PC-3 (cell line): ENCODE measurements at regions not wholly inside any gene's neighbourhood (a gene's known extent, or its start where the extent isn't known, plus 50 kb on each side); places are given as distances from the start of the nearest gene placed in this dataset.

Experiments
- ATAC-seq: fragments of 200-7000 bp; cut with Tn5 transposase; 2 replicates; pipeline ENCODE4 v1.9.1; 2020; ENCODE audit warnings: mild to moderate bottlenecking, moderate library complexity
- BruUV-seq: library from RNA; stranded (reverse); fragments of 400-500 nt; replicated peaks from 2 replicates; lab custom pipeline; 2021; lab: Mats Ljungman, UMichigan
- CTCF ChIA-PET: fragments of 300-600 bp; sonication (Branson Sonifier 250); formaldehyde crosslinking; loops from one replicate; lab custom pipeline; 2022; ENCODE audit warnings: antibody characterized with exemption; lab: Charles Lee
- POLR2A ChIA-PET: fragments of 300-600 bp; sonication (Branson Sonifier 250); formaldehyde crosslinking; loops from one replicate; lab custom pipeline; 2022; ENCODE audit warnings: antibody characterized with exemption; ENCODE audit not compliant: unreplicated experiment; lab: Charles Lee
- DNase-seq: peaks from one replicate; pipeline ENCODE4 v3.0.0-alpha.2; 2015
- H2AFZ ChIP-seq: fragments of 300-600 bp; sonication (generic); 2 replicates; pipeline ENCODE4 v1.6.0; 2016; ENCODE audit warnings: antibody characterized with exemption, low read length
- H3F3A ChIP-seq: fragments of 300-600 bp; sonication (generic); one replicate; pipeline ENCODE4 v1.6.0; 2017; ENCODE audit warnings: antibody characterized with exemption, low read length, control low read depth, mild to moderate bottlenecking; ENCODE audit not compliant: unreplicated experiment
- H3K27ac ChIP-seq: fragments of 300-600 bp; sonication (generic); 2 replicates; pipeline ENCODE4 v1.5.1; 2016; ENCODE audit warnings: mild to moderate bottlenecking, low read length
- H3K27me3 ChIP-seq: fragments of 300-600 bp; sonication (generic); 2 replicates; pipeline ENCODE4 v1.6.1; 2016; ENCODE audit warnings: low read length, mixed read lengths
- H3K36me3 ChIP-seq: fragments of 300-600 bp; sonication (generic); 2 replicates; pipeline ENCODE4 v1.6.1; 2016; ENCODE audit warnings: low read depth, mixed run types, low read length, mixed read lengths
- H3K4me1 ChIP-seq: fragments of 300-600 bp; sonication (generic); 2 replicates; pipeline ENCODE4 v1.5.1; 2016; ENCODE audit warnings: low read length; ENCODE audit not compliant: insufficient read depth
- H3K4me2 ChIP-seq: fragments of 300-600 bp; sonication (generic); 2 replicates; pipeline ENCODE4 v1.6.0; 2016; ENCODE audit warnings: low read length
- H3K4me3 ChIP-seq: fragments of 300-600 bp; sonication (generic); 2 replicates; pipeline ENCODE4 v1.5.1; 2016; ENCODE audit warnings: mild to moderate bottlenecking, low read length, mixed read lengths
- H3K79me2 ChIP-seq: fragments of 300-600 bp; sonication (generic); 2 replicates; pipeline ENCODE4 v1.6.1; 2017; ENCODE audit warnings: low read length, mixed read lengths
- H3K9ac ChIP-seq: fragments of 300-600 bp; sonication (generic); 2 replicates; pipeline ENCODE4 v1.6.0; 2016; ENCODE audit warnings: mild to moderate bottlenecking, low read length
- H3K9me2 ChIP-seq: fragments of 300-600 bp; sonication (generic); replicated peaks from 2 replicates; pipeline ENCODE4 v1.6.1; 2016; ENCODE audit warnings: mixed run types, low read length, mixed read lengths
- H3K9me3 ChIP-seq: fragments of 300-600 bp; sonication (generic); 2 replicates; pipeline ENCODE4 v1.6.1; 2016; ENCODE audit warnings: low read length, mixed read lengths
- H4K20me1 ChIP-seq: fragments of 300-600 bp; sonication (generic); 2 replicates; pipeline ENCODE4 v1.6.1; 2016; ENCODE audit warnings: low read length, mixed read lengths
- CTCF ChIP-seq: fragments of 300-600 bp; sonication (generic); conservative IDR thresholded peaks from 2 replicates; pipeline ENCODE4 v1.5.1; 2017; ENCODE audit warnings: antibody characterized with exemption, low read depth, mild to moderate bottlenecking, low read length
- EZH2 ChIP-seq: fragments of 300-600 bp; sonication (generic); IDR thresholded peaks from one replicate; pipeline ENCODE4 v1.6.1; 2017; ENCODE audit warnings: antibody characterized with exemption, mild to moderate bottlenecking, low read length; ENCODE audit not compliant: unreplicated experiment
- EZH2phosphoT487 ChIP-seq: fragments of 300-600 bp; sonication (generic); IDR thresholded peaks from 2 replicates; pipeline ENCODE4 v1.6.1; 2018; ENCODE audit warnings: mild to moderate bottlenecking, antibody characterized with exemption, low read length, borderline replicate concordance
- intact Hi-C: fragments of 100-400 bp; cut with micrococcal nuclease; formaldehyde crosslinking; loops from 2 replicates; pipeline ENCODE4 v1.9.0; 2023

GRCh38 chr19:32231691-32232090 lies 113.7 kb upstream of the ZNF507 start:
- H3K9me3 ChIP-seq, result no peaks in the 10 kb centered on the region
- no peak for DNase-seq
- no peaks in the 10 kb centered on the region for H3K79me2 ChIP-seq
- no peaks in the 10 kb centered on the region for H3F3A ChIP-seq
- H3K4me2 ChIP-seq, result no peak overlapping the region
- no peak for ATAC-seq
- CTCF ChIA-PET, result no interaction called here
- H3K27me3 ChIP-seq, result peaks cover 12% of the 10 kb centered on the region
- H3K9me2 ChIP-seq, result no peaks in the 10 kb centered on the region
- intact Hi-C loops, result no loop called here
- H4K20me1 ChIP-seq, result no peaks in the 10 kb centered on the region
- POLR2A ChIA-PET, result no interaction called here
- no peaks in the 10 kb centered on the region for H3K36me3 ChIP-seq
- no peaks in the 10 kb centered on the region for H3K4me1 ChIP-seq
- H3K9ac ChIP-seq, result no peak overlapping the region
- H3K4me3 ChIP-seq, result no peak overlapping the region
- TF ChIP-seq CTCF (no peak), EZH2phosphoT487 (no peak), EZH2 (no peak)
- no peak overlapping the region for H2AFZ ChIP-seq
- no peak overlapping the region for H3K27ac ChIP-seq
- no TSS peak for BruUV-seq

GRCh38 chr19:32232449-32232848 lies 113.0 kb upstream of the ZNF507 start:
- no peak for TF ChIP-seq EZH2phosphoT487
- no peak for TF ChIP-seq CTCF
- TF ChIP-seq EZH2, result no peak
- Histone ChIP-seq H3K4me3 (no peak overlapping the region), H3K4me1 (no peaks in the 10 kb centered on the region), H4K20me1 (no peaks in the 10 kb centered on the region), H3K27ac (no peak overlapping the region), H2AFZ (no peak overlapping the region), H3K9me2 (no peaks in the 10 kb centered on the region), H3K36me3 (no peaks in the 10 kb centered on the region), H3K9me3 (no peaks in the 10 kb centered on the region), H3K27me3 (peaks cover 12% of the 10 kb centered on the region), H3K79me2 (no peaks in the 10 kb centered on the region), H3K9ac (no peak overlapping the region), H3K4me2 (no peak overlapping the region), H3F3A (no peaks in the 10 kb centered on the region)
- no TSS peak for BruUV-seq
- ChIA-PET CTCF (no interaction called here), POLR2A (no interaction called here)
- DNase-seq, result no peak
- intact Hi-C loops, result no loop called here
- no peak for ATAC-seq

- Histone ChIP-seq H4K20me1 (no peaks in the 10 kb centered on the region), H3K4me2 (no peak overlapping the region), H3F3A (no peaks in the 10 kb centered on the region), H3K9me3 (no peaks in the 10 kb centered on the region), H3K36me3 (no peaks in the 10 kb centered on the region), H3K9me2 (no peaks in the 10 kb centered on the region), H3K79me2 (no peaks in the 10 kb centered on the region), H3K27me3 (peaks cover 12% of the 10 kb centered on the region), H2AFZ (no peak overlapping the region), H3K27ac (no peak overlapping the region), H3K4me1 (no peaks in the 10 kb centered on the region), H3K9ac (no peak overlapping the region), H3K4me3 (no peak overlapping the region)
- BruUV-seq, result no TSS peak
- DNase-seq (no peak), ATAC-seq (no peak)
- intact Hi-C loops, result no loop called here
- POLR2A ChIA-PET, result no interaction called here
- TF ChIP-seq EZH2phosphoT487, result no peak
- TF ChIP-seq CTCF, result no peak
- no peak for TF ChIP-seq EZH2
- CTCF ChIA-PET, result no interaction called here
Measured at GRCh38 chr19:32233091-32233490, 112.3 kb upstream of the ZNF507 start.
